Liver (tissue), 8 donors: ENCODE measurements at regions not wholly inside any gene's neighbourhood (a gene's known extent, or its start where the extent isn't known, plus 50 kb on each side); places are given as distances from the start of the nearest gene placed in this dataset.
A peak's percentile ranks its signal among the peaks of the same experiment; 100 is the strongest.

ENCODE experiments used
- DNase-seq: peaks from one replicate; pipeline ENCODE4 v3.0.0-alpha.2; 2017; ENCODE audit warnings: low spot score
- H3K27ac ChIP-seq, 2 donors: one replicate each; pipeline ENCODE4 v1.7.0; 2013; ENCODE audit warnings: inconsistent platforms in 2 of 2, low read length in 2 of 2, control low read depth in 1 of 2, low read depth in 1 of 2, mild to moderate bottlenecking in 1 of 2
- H3K27me3 ChIP-seq, 4 donors: one replicate each; pipeline versions ENCODE4 v1.6.1 to v1.7.0; 2013; ENCODE audit warnings: low read length in 3 of 4, inconsistent platforms in 1 of 4, mild to moderate bottlenecking in 1 of 4, moderate library complexity in 1 of 4; ENCODE audit not compliant: control insufficient read depth in 4 of 4, insufficient read depth in 4 of 4
- H3K36me3 ChIP-seq, 4 donors: one replicate each; pipeline versions ENCODE4 v1.6.1 to v1.7.0; 2013; ENCODE audit warnings: low read length in 3 of 4, mild to moderate bottlenecking in 3 of 4, low read depth in 1 of 4, moderate library complexity in 1 of 4; ENCODE audit not compliant: control insufficient read depth in 4 of 4, insufficient read depth in 3 of 4
- H3K4me1 ChIP-seq, 4 donors: one replicate each; pipeline versions ENCODE4 v1.6.1 to v1.7.0; 2013; ENCODE audit warnings: low read length in 3 of 4, mild to moderate bottlenecking in 3 of 4, moderate library complexity in 1 of 4; ENCODE audit not compliant: control insufficient read depth in 4 of 4, insufficient read depth in 4 of 4
- H3K4me3 ChIP-seq, 3 donors: one replicate each; pipeline versions ENCODE4 v1.6.1 to v1.7.0; 2013; ENCODE audit warnings: low read length in 3 of 3, control low read depth in 1 of 3, low read depth in 1 of 3, mild to moderate bottlenecking in 1 of 3
- H3K9ac ChIP-seq, 2 donors: one replicate each; pipeline ENCODE4 v1.7.0; 2013; ENCODE audit warnings: low read length in 2 of 2, mild to moderate bottlenecking in 2 of 2, moderate library complexity in 2 of 2, control low read depth in 1 of 2, low read depth in 1 of 2
- H3K9me3 ChIP-seq, 4 donors: one replicate each; pipeline versions ENCODE4 v1.6.1 to v1.7.0; 2013; ENCODE audit warnings: low read length in 3 of 4; ENCODE audit not compliant: control insufficient read depth in 4 of 4
- EGR1 ChIP-seq, 2 donors: IDR thresholded peaks; 2 replicates each; pipeline ENCODE4 v1.6.1; 2016 to 2018; ENCODE audit warnings: antibody characterized with exemption in 2 of 2, low read depth in 2 of 2
- FOXA1 ChIP-seq: IDR thresholded peaks from 2 replicates; pipeline ENCODE4 v1.6.1; 2016; ENCODE audit warnings: antibody characterized with exemption
- FOXA2 ChIP-seq: IDR thresholded peaks from 2 replicates; pipeline ENCODE4 v1.6.1; 2016; ENCODE audit warnings: antibody characterized with exemption
- GABPA ChIP-seq, 2 donors: IDR thresholded peaks in 1 of 2; conservative IDR thresholded peaks in 1 of 2; 2 replicates each; pipeline ENCODE4 v1.6.1; 2016; ENCODE audit warnings: antibody characterized with exemption in 2 of 2, mild to moderate bottlenecking in 1 of 2, moderate library complexity in 1 of 2
- HNF4A ChIP-seq, 2 donors: conservative IDR thresholded peaks; 2 replicates each; pipeline ENCODE4 v1.6.1; 2016; ENCODE audit warnings: antibody characterized with exemption in 2 of 2, mild to moderate bottlenecking in 2 of 2
- HNF4G ChIP-seq: IDR thresholded peaks from 2 replicates; pipeline ENCODE4 v1.6.1; 2016; ENCODE audit warnings: antibody characterized with exemption
- MAX ChIP-seq: IDR thresholded peaks from 2 replicates; pipeline ENCODE4 v1.6.1; 2016; ENCODE audit warnings: antibody characterized with exemption
- RAD21 ChIP-seq, 2 donors: IDR thresholded peaks; 2 replicates each; pipeline ENCODE4 v1.6.1; 2016; ENCODE audit warnings: antibody characterized with exemption in 2 of 2, mild to moderate bottlenecking in 2 of 2
- SP1 ChIP-seq: IDR thresholded peaks from 2 replicates; pipeline ENCODE4 v1.6.1; 2018; ENCODE audit warnings: antibody characterized with exemption, mild to moderate bottlenecking
- TAF1 ChIP-seq: conservative IDR thresholded peaks from 2 replicates; pipeline ENCODE4 v1.6.1; 2016; ENCODE audit warnings: antibody characterized with exemption, mild to moderate bottlenecking
- WGBS: extraction: QIAGEN DNeasy Blood & Tissue Kit; methylation state at CpG from one replicate; pipeline ENCODE4 v1.1.7; 2013; 5-methylcytosine and 5-hydroxymethylcytosine counted together
- TF ChIP-seq, protein P1 (sequence below): IDR thresholded peaks from 2 replicates; pipeline ENCODE4 v1.6.1; 2016; ENCODE audit warnings: antibody characterized with exemption
- TF ChIP-seq, protein P2 (sequence below): IDR thresholded peaks from 2 replicates; pipeline ENCODE4 v1.6.1; 2016; ENCODE audit warnings: antibody characterized with exemption
- TF ChIP-seq, protein P3 (sequence below): fragments of 150-350 bp; IDR thresholded peaks from 2 replicates; pipeline ENCODE4 v1.5.1; 2017; ENCODE audit warnings: improper control_type of control experiment, low read depth, low read length; ENCODE audit not compliant: missing input control
- donor health status: healthy.
- donor health status: healthy.
- donor health status: healthy.
- donor health status: healthy.
- donor health status: healthy.

DNA sequence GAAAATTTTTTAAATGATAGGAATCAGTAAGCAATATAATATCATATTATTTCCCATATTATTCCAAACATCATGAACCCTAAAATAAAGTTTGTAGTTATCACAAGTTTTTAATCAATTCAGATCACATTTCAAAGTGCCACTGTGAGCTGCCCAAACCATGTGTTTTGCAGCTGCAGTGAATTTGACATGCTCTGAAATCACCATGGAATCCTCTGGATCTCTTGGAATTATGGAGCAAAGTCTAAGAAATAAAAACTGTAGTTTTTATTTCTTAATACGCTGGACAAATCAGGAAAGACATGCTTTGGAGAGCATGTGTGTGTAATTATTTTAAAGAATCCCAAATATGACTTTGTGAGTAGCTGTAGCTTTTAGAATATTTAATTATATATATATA lies 262.7 kb downstream of the ANKRD50 start (continued):
- TF ChIP-seq, protein P1, sequence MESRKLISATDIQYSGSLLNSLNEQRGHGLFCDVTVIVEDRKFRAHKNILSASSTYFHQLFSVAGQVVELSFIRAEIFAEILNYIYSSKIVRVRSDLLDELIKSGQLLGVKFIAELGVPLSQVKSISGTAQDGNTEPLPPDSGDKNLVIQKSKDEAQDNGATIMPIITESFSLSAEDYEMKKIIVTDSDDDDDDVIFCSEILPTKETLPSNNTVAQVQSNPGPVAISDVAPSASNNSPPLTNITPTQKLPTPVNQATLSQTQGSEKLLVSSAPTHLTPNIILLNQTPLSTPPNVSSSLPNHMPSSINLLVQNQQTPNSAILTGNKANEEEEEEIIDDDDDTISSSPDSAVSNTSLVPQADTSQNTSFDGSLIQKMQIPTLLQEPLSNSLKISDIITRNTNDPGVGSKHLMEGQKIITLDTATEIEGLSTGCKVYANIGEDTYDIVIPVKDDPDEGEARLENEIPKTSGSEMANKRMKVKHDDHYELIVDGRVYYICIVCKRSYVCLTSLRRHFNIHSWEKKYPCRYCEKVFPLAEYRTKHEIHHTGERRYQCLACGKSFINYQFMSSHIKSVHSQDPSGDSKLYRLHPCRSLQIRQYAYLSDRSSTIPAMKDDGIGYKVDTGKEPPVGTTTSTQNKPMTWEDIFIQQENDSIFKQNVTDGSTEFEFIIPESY: no peak
- TF ChIP-seq FOXA2 (no peak), HNF4A (conservative IDR thresholded peaks at IDR 0.05) (no peak), MAX (no peak), EGR1 (IDR thresholded peaks at IDR 0.05; ENCODE audit: low read depth in 2 of 2) (no peak), HNF4G (no peak)
- TF ChIP-seq, protein P2, sequence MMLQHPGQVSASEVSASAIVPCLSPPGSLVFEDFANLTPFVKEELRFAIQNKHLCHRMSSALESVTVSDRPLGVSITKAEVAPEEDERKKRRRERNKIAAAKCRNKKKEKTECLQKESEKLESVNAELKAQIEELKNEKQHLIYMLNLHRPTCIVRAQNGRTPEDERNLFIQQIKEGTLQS: no peak

DNA sequence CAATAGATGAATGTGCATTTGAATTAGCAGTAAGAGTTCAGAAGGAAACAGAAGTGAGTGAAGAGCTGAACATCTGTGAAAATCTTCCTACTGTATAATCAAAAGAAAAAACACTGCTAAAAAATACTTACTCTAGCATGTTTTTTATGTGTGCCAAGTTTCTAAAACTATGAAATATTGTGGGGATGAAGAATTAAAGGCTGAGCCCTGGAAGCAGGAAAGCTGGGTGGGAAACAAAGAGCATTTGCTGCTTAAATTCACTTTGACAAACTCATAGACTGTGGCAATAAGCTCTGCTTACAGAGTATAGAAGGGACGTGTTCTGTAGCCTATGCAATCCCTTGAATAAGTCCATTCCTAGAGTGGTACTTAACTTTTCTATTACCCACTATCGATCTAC lies 261.7 kb downstream of the ANKRD50 start:
- H3K27me3 ChIP-seq: no peaks in the 10 kb centered on the region
- H3K4me3 ChIP-seq: no peak overlapping the region
- H3K36me3 ChIP-seq: no peaks in the 10 kb centered on the region
- 89% methylated on average over 2 of the region's 2 CpGs for WGBS
- TF ChIP-seq RAD21 (IDR thresholded peaks at IDR 0.05): no peak
- no peak for TF ChIP-seq FOXA1
- TF ChIP-seq TAF1: no peak
- H3K9me3 ChIP-seq: no peaks in the 10 kb centered on the region
- H3K27ac ChIP-seq: no peak overlapping the region
- H3K9ac ChIP-seq: no peak overlapping the region
- no peak for DNase-seq
- no peaks in the 10 kb centered on the region for H3K4me1 ChIP-seq

GRCh38 chr4:124454772-124455270 lies 257.7 kb downstream of the ANKRD50 start:
- WGBS: 93% methylated on average over 2 of the region's 2 CpGs
- no peak for DNase-seq
- Histone ChIP-seq H3K4me3 (no peak overlapping the region), H3K27ac (no peak overlapping the region), H3K36me3 (no peaks in the 10 kb centered on the region), H3K9ac (no peak overlapping the region), H3K4me1 (no peaks in the 10 kb centered on the region), H3K27me3 (no peaks in the 10 kb centered on the region), H3K9me3 (no peaks in the 10 kb centered on the region)
- TF ChIP-seq MAX: no peak
- TF ChIP-seq TAF1: no peak
- no peak for TF ChIP-seq GABPA (IDR thresholded peaks at IDR 0.05 in 1 of 2, conservative IDR thresholded peaks at IDR 0.05 in 1 of 2)
- TF ChIP-seq SP1: no peak
- TF ChIP-seq HNF4A (conservative IDR thresholded peaks at IDR 0.05): peak; percentile 69 to 87
- peak; percentile 29 for TF ChIP-seq HNF4G
- TF ChIP-seq, protein P3, sequence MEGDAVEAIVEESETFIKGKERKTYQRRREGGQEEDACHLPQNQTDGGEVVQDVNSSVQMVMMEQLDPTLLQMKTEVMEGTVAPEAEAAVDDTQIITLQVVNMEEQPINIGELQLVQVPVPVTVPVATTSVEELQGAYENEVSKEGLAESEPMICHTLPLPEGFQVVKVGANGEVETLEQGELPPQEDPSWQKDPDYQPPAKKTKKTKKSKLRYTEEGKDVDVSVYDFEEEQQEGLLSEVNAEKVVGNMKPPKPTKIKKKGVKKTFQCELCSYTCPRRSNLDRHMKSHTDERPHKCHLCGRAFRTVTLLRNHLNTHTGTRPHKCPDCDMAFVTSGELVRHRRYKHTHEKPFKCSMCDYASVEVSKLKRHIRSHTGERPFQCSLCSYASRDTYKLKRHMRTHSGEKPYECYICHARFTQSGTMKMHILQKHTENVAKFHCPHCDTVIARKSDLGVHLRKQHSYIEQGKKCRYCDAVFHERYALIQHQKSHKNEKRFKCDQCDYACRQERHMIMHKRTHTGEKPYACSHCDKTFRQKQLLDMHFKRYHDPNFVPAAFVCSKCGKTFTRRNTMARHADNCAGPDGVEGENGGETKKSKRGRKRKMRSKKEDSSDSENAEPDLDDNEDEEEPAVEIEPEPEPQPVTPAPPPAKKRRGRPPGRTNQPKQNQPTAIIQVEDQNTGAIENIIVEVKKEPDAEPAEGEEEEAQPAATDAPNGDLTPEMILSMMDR: no peak
